Prostate gland (tissue), 2 donors: ENCODE measurements at regions not wholly inside any gene's neighbourhood (a gene's known extent, or its start where the extent isn't known, plus 50 kb on each side); places are given as distances from the start of the nearest gene placed in this dataset.

ENCODE experiments used
- DNase-seq: peaks from one replicate; pipeline ENCODE4 v3.0.0-alpha.2; 2019; ENCODE audit warnings: low spot score
- H3K27ac ChIP-seq, 2 donors: fragments of 200-600 bp; sonication (generic); 2 replicates each; pipeline ENCODE4 v1.5.1; 2017 to 2019
- H3K27me3 ChIP-seq: fragments of 200-600 bp; sonication (generic); replicated peaks from 2 replicates; pipeline ENCODE4 v1.5.1; 2019; ENCODE audit not compliant: insufficient read depth
- H3K36me3 ChIP-seq, 2 donors: fragments of 200-600 bp; sonication (generic); 1 replicate in 1 of 2; 2 replicates in 1 of 2; pipeline versions ENCODE4 v1.5.1 to v1.8.1; 2017 to 2019
- H3K4me1 ChIP-seq: fragments of 200-600 bp; sonication (generic); replicated peaks from 2 replicates; pipeline ENCODE4 v1.5.1; 2019
- H3K4me3 ChIP-seq, 2 donors: fragments of 200-600 bp; sonication (generic); 2 replicates each; pipeline ENCODE4 v1.5.1; 2017 to 2019
- H3K9me3 ChIP-seq: fragments of 200-600 bp; sonication (generic); 2 replicates; pipeline ENCODE4 v1.5.1; 2017
- CTCF ChIP-seq, 4 experiments: fragments of 200-600 bp in 2 of 4; fragments of 450-650 bp in 2 of 4; sonication (generic) in 2 of 4; IDR thresholded peaks; 1 replicate in 3 of 4; 2 replicates in 1 of 4; pipeline ENCODE4 v1.5.1; 2016 to 2019; ENCODE audit warnings: antibody characterized with exemption in 4 of 4, mild to moderate bottlenecking in 2 of 4, moderate library complexity in 2 of 4
- POLR2A ChIP-seq: fragments of 450-650 bp; IDR thresholded peaks from one replicate; pipeline ENCODE4 v1.6.1; 2016; ENCODE audit warnings: antibody characterized with exemption, mild to moderate bottlenecking
- POLR2AphosphoS5 ChIP-seq: sonication (generic); formaldehyde crosslinking; IDR thresholded peaks from one replicate; pipeline ENCODE4 v1.6.1; 2017; ENCODE audit warnings: antibody characterized with exemption
- WGBS: methylation state at CpG from one replicate; pipeline ENCODE4 v1.1.5; 2018; 5-methylcytosine and 5-hydroxymethylcytosine counted together
- intact Hi-C: fragments of 100-400 bp; cut with DNase I; formaldehyde crosslinking; loops from one replicate; pipeline ENCODE4 v1.14.2; 2022

GRCh38 chr20:57898332-57898731 lies 188.5 kb upstream of the PMEPA1 start:
- DNase-seq: no peak
- H3K4me3 ChIP-seq: no peak overlapping the region
- H3K27ac ChIP-seq: no peak overlapping the region
- H3K36me3 ChIP-seq: no peaks in the 10 kb centered on the region
- TF ChIP-seq CTCF (IDR thresholded peaks at IDR 0.05) (no peak), POLR2A (no peak), POLR2AphosphoS5 (no peak)
- H3K4me1 ChIP-seq: no peaks in the 10 kb centered on the region
- WGBS: 89% methylated on average over 4 of the region's 4 CpGs
- intact Hi-C loops: no loop called here
- H3K27me3 ChIP-seq: no peaks in the 10 kb centered on the region
- no peaks in the 10 kb centered on the region for H3K9me3 ChIP-seq

- intact Hi-C loops: no loop called here
- no peak for DNase-seq
- no peak for TF ChIP-seq CTCF (IDR thresholded peaks at IDR 0.05)
- no peak for TF ChIP-seq POLR2AphosphoS5
- no peak for TF ChIP-seq POLR2A
These were observed 188.1 kb upstream of the PMEPA1 start for GRCh38 chr20:57897891-57898290.

GRCh38 chr20:57897156-57897874 lies 187.5 kb upstream of the PMEPA1 start:
- H3K9me3 ChIP-seq: no peaks in the 10 kb centered on the region
- no peaks in the 10 kb centered on the region for H3K27me3 ChIP-seq
- H3K36me3 ChIP-seq: no peaks in the 10 kb centered on the region
- H3K4me1 ChIP-seq: no peaks in the 10 kb centered on the region
- TF ChIP-seq CTCF (IDR thresholded peaks at IDR 0.05): no peak
- no peak for TF ChIP-seq POLR2A
- TF ChIP-seq POLR2AphosphoS5: no peak
- no peak for DNase-seq
- intact Hi-C loops: no loop called here
- H3K4me3 ChIP-seq: no peak overlapping the region
- H3K27ac ChIP-seq: no peak overlapping the region
- WGBS: 86% methylated on average over 18 of the region's 18 CpGs

More at GRCh38 chr20:57897891-57898290, 188.1 kb upstream of the PMEPA1 start:
- H3K27ac ChIP-seq: no peak overlapping the region
- no peak overlapping the region for H3K4me3 ChIP-seq
- no peaks in the 10 kb centered on the region for H3K27me3 ChIP-seq
- 93% methylated on average over 4 of the region's 4 CpGs for WGBS
- H3K36me3 ChIP-seq: no peaks in the 10 kb centered on the region
- no peaks in the 10 kb centered on the region for H3K9me3 ChIP-seq
- H3K4me1 ChIP-seq: no peaks in the 10 kb centered on the region

GRCh38 chr20:57896563-57896962 lies 186.7 kb upstream of the PMEPA1 start:
- intact Hi-C loops: no loop called here
- TF ChIP-seq CTCF (IDR thresholded peaks at IDR 0.05): no peak
- no peak for TF ChIP-seq POLR2A
- TF ChIP-seq POLR2AphosphoS5: no peak
- no peaks in the 10 kb centered on the region for H3K27me3 ChIP-seq

GRCh38 chr20:57896017-57896416 lies 186.2 kb upstream of the PMEPA1 start:
- no peak for DNase-seq
- Histone ChIP-seq H3K27me3 (no peaks in the 10 kb centered on the region), H3K27ac (no peak overlapping the region), H3K9me3 (no peaks in the 10 kb centered on the region), H3K4me1 (no peaks in the 10 kb centered on the region), H3K36me3 (no peaks in the 10 kb centered on the region), H3K4me3 (no peak overlapping the region)
- WGBS: 95% methylated on average over 8 of the region's 8 CpGs
- no peak for TF ChIP-seq POLR2AphosphoS5
- no peak for TF ChIP-seq POLR2A
- no peak for TF ChIP-seq CTCF (IDR thresholded peaks at IDR 0.05)
- intact Hi-C loops: no loop called here

More at GRCh38 chr20:57896563-57896962, 186.7 kb upstream of the PMEPA1 start:
- 91% methylated on average over 6 of the region's 6 CpGs for WGBS
- Histone ChIP-seq H3K4me3 (no peak overlapping the region), H3K36me3 (no peaks in the 10 kb centered on the region), H3K27ac (no peak overlapping the region), H3K4me1 (no peaks in the 10 kb centered on the region), H3K9me3 (no peaks in the 10 kb centered on the region)
- no peak for DNase-seq
